ENCODE measurements at regions not wholly inside any gene's neighbourhood (a gene's known extent, or its start where the extent isn't known, plus 50 kb on each side); places are given as distances from the start of the nearest gene placed in this dataset.

DNA sequence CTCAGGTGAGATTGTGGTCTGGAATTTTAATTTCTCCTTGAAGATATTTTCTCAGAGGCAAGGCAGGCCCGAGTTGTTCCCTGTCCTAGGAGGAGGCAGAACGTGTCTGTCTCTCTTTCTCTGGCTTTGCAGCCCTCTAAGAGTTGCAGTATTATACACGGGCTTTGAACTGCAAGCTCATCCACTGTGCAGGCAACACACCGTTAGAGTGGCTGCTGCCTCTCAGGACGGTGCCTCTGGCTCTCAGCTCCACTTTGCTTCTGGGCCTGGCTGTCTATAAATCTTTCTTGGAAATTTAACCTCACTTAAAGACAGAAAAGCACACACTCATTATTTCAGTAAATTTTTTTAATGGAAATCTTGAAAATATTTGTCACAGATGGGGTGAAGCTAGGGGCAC is 170.1 kb upstream of the ADCY2 start:
- Histone ChIP-seq H3K9ac (ENCODE audit: insufficient read length, low read depth) (no peak overlapping the region), H3K36me3 (ENCODE audit: insufficient read depth, insufficient read length, low read length) (no peaks in the 10 kb centered on the region), H3K4me3 (ENCODE audit: insufficient read length, low read depth) (no peak overlapping the region), H3K4me1 (ENCODE audit: insufficient read depth, insufficient read length) (no peaks in the 10 kb centered on the region), H3K9me3 (ENCODE audit: insufficient read depth, low read length) (no peaks in the 10 kb centered on the region; the same call in 1 of the 2 replicates), H3K27me3 (ENCODE audit: insufficient read depth, insufficient read length) (no peaks in the 10 kb centered on the region)
- DNase-seq (ENCODE audit: low read depth, low spot score): no peak
- TF ChIP-seq SUZ12 (IDR thresholded peaks at IDR 0.05; ENCODE audit: extremely low read depth, insufficient read depth, insufficient read length): no peak
- TF ChIP-seq ZNF274 (IDR thresholded peaks at IDR 0.05; ENCODE audit: low read depth, low read length): no peak

DNA sequence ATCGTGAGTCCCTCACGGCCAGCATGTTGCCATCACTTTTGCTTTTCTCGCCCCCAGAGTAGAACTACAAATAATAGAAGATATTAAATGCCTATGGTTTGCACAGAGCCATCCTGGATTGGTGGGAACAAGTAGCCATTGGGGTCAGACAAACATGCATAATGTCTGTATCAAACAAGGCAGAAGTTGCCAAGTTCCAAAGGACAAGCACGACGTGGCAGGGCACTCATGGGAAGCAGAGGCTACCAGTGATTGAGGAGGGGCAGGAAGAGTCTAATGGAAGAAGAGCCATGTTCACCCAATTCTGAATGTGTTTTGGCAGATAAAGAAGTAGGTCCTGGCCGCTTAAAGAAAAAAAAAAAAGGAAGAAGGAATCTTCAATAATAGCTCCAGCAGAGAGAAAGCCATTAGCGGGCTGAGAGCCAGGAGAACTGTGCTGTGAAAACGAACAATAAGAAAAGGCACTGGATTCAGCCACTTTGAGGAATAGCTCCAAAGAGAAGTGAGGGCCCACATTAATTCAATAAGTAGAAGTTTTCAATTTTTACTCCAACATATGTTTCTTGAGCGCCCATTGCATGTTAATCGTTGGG is 153.7 kb upstream of the ADCY2 start:
- Histone ChIP-seq H3K4me1 (ENCODE audit: insufficient read depth, insufficient read length) (no peaks in the 10 kb centered on the region), H3K4me3 (ENCODE audit: insufficient read length, low read depth) (no peak overlapping the region), H3K9me3 (ENCODE audit: insufficient read depth, low read length) (no peaks in the 10 kb centered on the region), H3K36me3 (ENCODE audit: insufficient read depth, insufficient read length, low read length) (no peaks in the 10 kb centered on the region), H3K9ac (ENCODE audit: insufficient read length, low read depth) (no peak overlapping the region), H3K27me3 (ENCODE audit: insufficient read depth, insufficient read length) (no peaks in the 10 kb centered on the region)
- DNase-seq (ENCODE audit: low read depth, low spot score): no peak
- TF ChIP-seq ZNF274 (IDR thresholded peaks at IDR 0.05; ENCODE audit: low read depth, low read length) (no peak), SUZ12 (IDR thresholded peaks at IDR 0.05; ENCODE audit: extremely low read depth, insufficient read depth, insufficient read length) (no peak), YY1 (IDR thresholded peaks at IDR 0.05; ENCODE audit: insufficient read depth, insufficient read length) (no peak)

DNA sequence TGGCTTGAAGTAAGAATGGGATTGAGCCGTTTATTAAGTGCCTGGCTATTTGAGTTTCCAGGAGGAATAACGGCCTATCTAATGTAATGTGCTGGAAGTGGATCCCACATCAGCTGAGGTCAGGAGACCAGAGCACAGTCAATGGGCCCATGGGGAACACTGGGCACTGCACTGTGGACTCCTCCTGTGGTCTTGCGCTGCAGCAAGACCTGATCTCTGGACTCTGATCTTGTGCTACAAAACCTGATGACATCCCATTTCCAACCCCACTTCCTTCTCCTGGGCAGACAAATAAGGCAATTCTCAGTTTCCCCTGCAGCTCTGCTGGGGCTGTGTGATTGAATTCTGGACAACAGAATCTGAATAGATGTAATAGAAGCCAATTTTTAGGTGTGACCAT is 151.7 kb upstream of the ADCY2 start:
- no peak overlapping the region for H3K9ac ChIP-seq (ENCODE audit: insufficient read length, low read depth)
- no peaks in the 10 kb centered on the region for H3K4me1 ChIP-seq (ENCODE audit: insufficient read depth, insufficient read length)
- no peak for TF ChIP-seq SUZ12 (IDR thresholded peaks at IDR 0.05; ENCODE audit: extremely low read depth, insufficient read depth, insufficient read length)
- no peak for TF ChIP-seq ZNF274 (IDR thresholded peaks at IDR 0.05; ENCODE audit: low read depth, low read length)
- TF ChIP-seq YY1 (IDR thresholded peaks at IDR 0.05; ENCODE audit: insufficient read depth, insufficient read length): no peak
- no peak overlapping the region for H3K4me3 ChIP-seq (ENCODE audit: insufficient read length, low read depth)
- no peak for DNase-seq (ENCODE audit: low read depth, low spot score)
- no peaks in the 10 kb centered on the region for H3K9me3 ChIP-seq (ENCODE audit: insufficient read depth, low read length)
- H3K36me3 ChIP-seq (ENCODE audit: insufficient read depth, insufficient read length, low read length): no peaks in the 10 kb centered on the region
- no peaks in the 10 kb centered on the region for H3K27me3 ChIP-seq (ENCODE audit: insufficient read depth, insufficient read length)

DNA sequence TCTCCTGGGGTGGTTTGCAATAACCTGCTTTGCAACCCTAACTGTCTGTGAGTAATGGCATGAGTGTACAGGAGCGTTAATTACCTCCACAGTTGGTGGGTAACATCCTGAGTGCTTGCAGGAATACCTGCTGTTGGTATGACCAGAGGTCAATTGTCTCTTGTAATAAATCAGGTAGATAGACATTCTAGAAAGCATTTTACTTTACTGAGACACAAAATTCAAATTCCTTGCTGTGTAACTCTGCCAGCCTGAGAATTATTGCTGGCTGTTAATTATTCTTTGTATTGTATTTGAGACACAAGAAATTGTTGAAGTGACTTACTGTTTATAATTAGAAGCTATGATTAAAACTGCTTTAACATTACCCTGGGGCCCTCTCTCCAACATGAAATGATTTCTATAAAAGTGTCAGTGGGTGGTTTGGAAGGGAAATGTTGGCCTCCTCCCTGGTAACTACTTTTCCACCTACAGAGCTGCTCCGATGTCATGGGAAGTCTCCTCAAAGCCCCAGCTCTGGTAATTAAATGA is 150.8 kb upstream of the ADCY2 start:
- Histone ChIP-seq H3K36me3 (ENCODE audit: insufficient read depth, insufficient read length, low read length) (no peaks in the 10 kb centered on the region), H3K4me1 (ENCODE audit: insufficient read depth, insufficient read length) (no peaks in the 10 kb centered on the region), H3K9ac (ENCODE audit: insufficient read length, low read depth) (no peak overlapping the region), H3K9me3 (ENCODE audit: insufficient read depth, low read length) (no peaks in the 10 kb centered on the region), H3K27me3 (ENCODE audit: insufficient read depth, insufficient read length) (no peaks in the 10 kb centered on the region), H3K4me3 (ENCODE audit: insufficient read length, low read depth) (no peak overlapping the region)
- TF ChIP-seq YY1 (IDR thresholded peaks at IDR 0.05; ENCODE audit: insufficient read depth, insufficient read length): no peak
- no peak for TF ChIP-seq SUZ12 (IDR thresholded peaks at IDR 0.05; ENCODE audit: extremely low read depth, insufficient read depth, insufficient read length)
- no peak for TF ChIP-seq ZNF274 (IDR thresholded peaks at IDR 0.05; ENCODE audit: low read depth, low read length)
- no peak for DNase-seq (ENCODE audit: low read depth, low spot score)

DNA sequence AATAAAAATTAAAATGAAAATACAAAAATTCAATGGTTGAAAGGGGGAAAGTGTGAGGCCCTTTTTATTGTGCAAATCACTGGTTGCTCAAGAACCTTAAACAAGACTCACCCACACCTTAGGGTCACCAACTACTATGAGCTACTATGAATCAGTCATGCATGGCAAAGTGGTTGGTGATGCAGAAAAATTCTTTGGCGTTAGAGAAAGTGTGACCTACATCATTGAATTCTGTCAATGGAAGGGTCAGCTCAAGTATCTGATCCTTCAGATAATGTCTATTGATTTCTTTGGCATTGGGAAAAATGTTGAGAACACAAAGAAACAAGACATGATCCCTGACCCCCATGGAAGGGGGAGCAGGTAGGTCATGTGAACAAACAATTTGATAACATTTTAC is 149.7 kb upstream of the ADCY2 start:
- no peak overlapping the region for H3K9ac ChIP-seq (ENCODE audit: insufficient read length, low read depth)
- H3K27me3 ChIP-seq (ENCODE audit: insufficient read depth, insufficient read length): no peaks in the 10 kb centered on the region
- no peaks in the 10 kb centered on the region for H3K4me1 ChIP-seq (ENCODE audit: insufficient read depth, insufficient read length)
- H3K9me3 ChIP-seq (ENCODE audit: insufficient read depth, low read length): no peaks in the 10 kb centered on the region
- TF ChIP-seq ZNF274 (IDR thresholded peaks at IDR 0.05; ENCODE audit: low read depth, low read length) (no peak), YY1 (IDR thresholded peaks at IDR 0.05; ENCODE audit: insufficient read depth, insufficient read length) (no peak), SUZ12 (IDR thresholded peaks at IDR 0.05; ENCODE audit: extremely low read depth, insufficient read depth, insufficient read length) (no peak)
- no peak overlapping the region for H3K4me3 ChIP-seq (ENCODE audit: insufficient read length, low read depth)
- no peaks in the 10 kb centered on the region for H3K36me3 ChIP-seq (ENCODE audit: insufficient read depth, insufficient read length, low read length)
- DNase-seq (ENCODE audit: low read depth, low spot score): no peak

DNA sequence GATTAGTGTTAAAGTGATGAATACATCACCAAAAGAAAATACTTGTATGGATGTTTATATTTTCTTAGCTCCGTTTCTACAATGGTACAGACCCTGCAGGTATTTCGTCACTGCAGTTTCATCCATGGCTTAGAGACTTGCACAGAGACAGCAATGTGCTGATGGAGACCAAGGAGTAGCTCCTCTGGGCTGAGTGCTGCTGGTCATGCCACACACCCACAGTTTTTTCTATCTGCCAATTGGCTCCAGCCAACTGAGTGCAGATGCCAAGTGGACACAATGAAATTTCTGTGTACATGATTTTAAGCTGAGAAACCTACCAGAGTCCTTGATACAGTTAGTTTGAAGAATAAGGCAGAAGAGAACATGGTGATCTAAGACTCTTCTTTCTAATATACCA is 145.9 kb upstream of the ADCY2 start:
- H3K9ac ChIP-seq (ENCODE audit: insufficient read length, low read depth): no peak overlapping the region
- TF ChIP-seq ZNF274 (IDR thresholded peaks at IDR 0.05; ENCODE audit: low read depth, low read length) (no peak), SUZ12 (IDR thresholded peaks at IDR 0.05; ENCODE audit: extremely low read depth, insufficient read depth, insufficient read length) (no peak), YY1 (IDR thresholded peaks at IDR 0.05; ENCODE audit: insufficient read depth, insufficient read length) (no peak)
- DNase-seq (ENCODE audit: low read depth, low spot score): no peak
- no peak overlapping the region for H3K4me3 ChIP-seq (ENCODE audit: insufficient read length, low read depth)
- no peaks in the 10 kb centered on the region for H3K4me1 ChIP-seq (ENCODE audit: insufficient read depth, insufficient read length)
- H3K36me3 ChIP-seq (ENCODE audit: insufficient read depth, insufficient read length, low read length): no peaks in the 10 kb centered on the region
- no peaks in the 10 kb centered on the region for H3K27me3 ChIP-seq (ENCODE audit: insufficient read depth, insufficient read length)
- no peaks in the 10 kb centered on the region for H3K9me3 ChIP-seq (ENCODE audit: insufficient read depth, low read length)

DNA sequence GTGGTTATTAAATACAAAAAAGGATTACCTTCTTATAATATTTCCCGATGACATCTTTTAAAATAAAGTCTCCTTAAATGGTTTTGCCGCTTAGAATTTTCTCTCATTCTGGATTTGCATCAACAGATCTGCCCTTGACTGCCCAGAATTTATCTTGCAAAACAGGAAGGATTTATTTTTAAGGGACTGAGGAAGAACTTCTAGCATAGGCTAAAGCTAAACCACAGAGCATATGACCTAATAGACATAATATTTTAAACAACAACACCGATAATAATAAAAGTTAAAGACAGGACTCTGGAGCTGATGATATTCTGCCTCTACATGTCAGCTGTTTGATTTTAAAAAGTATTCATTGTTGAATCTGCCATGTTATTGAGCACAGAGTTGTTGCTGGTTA is 145.3 kb upstream of the ADCY2 start:
- no peak for TF ChIP-seq ZNF274 (IDR thresholded peaks at IDR 0.05; ENCODE audit: low read depth, low read length)
- TF ChIP-seq SUZ12 (IDR thresholded peaks at IDR 0.05; ENCODE audit: extremely low read depth, insufficient read depth, insufficient read length): no peak
- TF ChIP-seq YY1 (IDR thresholded peaks at IDR 0.05; ENCODE audit: insufficient read depth, insufficient read length): no peak
- no peaks in the 10 kb centered on the region for H3K4me1 ChIP-seq (ENCODE audit: insufficient read depth, insufficient read length)
- no peaks in the 10 kb centered on the region for H3K27me3 ChIP-seq (ENCODE audit: insufficient read depth, insufficient read length)
- no peaks in the 10 kb centered on the region for H3K36me3 ChIP-seq (ENCODE audit: insufficient read depth, insufficient read length, low read length)
- H3K9me3 ChIP-seq (ENCODE audit: insufficient read depth, low read length): no peaks in the 10 kb centered on the region
- no peak for DNase-seq (ENCODE audit: low read depth, low spot score)
- H3K9ac ChIP-seq (ENCODE audit: insufficient read length, low read depth): no peak overlapping the region
- no peak overlapping the region for H3K4me3 ChIP-seq (ENCODE audit: insufficient read length, low read depth)
